Daoy (cell line): ENCODE measurements at regions not wholly inside any gene's neighbourhood (a gene's known extent, or its start where the extent isn't known, plus 50 kb on each side); places are given as distances from the start of the nearest gene placed in this dataset.
A peak's percentile ranks its signal among the peaks of the same experiment; 100 is the strongest.
"Not testable (repeated sequence)": the region's sequence is repeated elsewhere in the genome, so short reads cannot be mapped to it uniquely, and the experiment has no call there.

ENCODE experiments used
- DNase-seq: peaks from one replicate; pipeline ENCODE4 v3.0.0-alpha.2; 2015; ENCODE audit warnings: low read depth

- DNase-seq: peak; percentile 34
Observed at GRCh38 chr1:58251430-58252073, 295.0 kb downstream of the OMA1 start.

GRCh38 chr1:58250587-58250948, 296.0 kb downstream of the OMA1 start:
- DNase-seq: no peak

- DNase-seq: peak; percentile 53
Observed at GRCh38 chr1:58249737-58250586, 296.6 kb downstream of the OMA1 start.

GRCh38 chr1:58249388-58249736, 297.2 kb downstream of the OMA1 start:
- no peak for DNase-seq

- no peak for DNase-seq
Observed at GRCh38 chr1:58248791-58249190, 297.7 kb downstream of the OMA1 start.

DNA sequence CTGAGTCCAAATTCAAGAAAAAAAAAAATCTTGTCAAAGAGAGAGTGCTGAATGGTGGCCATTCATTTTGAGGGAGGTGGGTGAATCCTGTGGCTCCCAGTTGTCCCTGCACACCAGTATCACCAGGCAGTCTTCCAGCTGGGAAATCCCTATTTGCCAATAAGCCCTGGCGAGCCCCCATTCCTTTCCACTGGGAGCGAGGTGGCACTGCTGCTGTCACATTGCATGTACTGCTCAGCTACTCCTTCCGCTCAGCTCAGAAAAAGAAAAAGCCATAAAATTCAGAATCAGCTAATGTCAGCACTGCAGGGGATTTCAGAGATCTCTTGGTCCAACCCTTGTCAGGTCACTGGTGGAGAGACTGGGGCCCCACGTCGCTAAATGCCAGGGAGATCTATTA, 298.5 kb downstream of the OMA1 start:
- no peak for DNase-seq

GRCh38 chr1:58246549-58246948, 300.0 kb downstream of the OMA1 start:
- no peak for DNase-seq

DNA sequence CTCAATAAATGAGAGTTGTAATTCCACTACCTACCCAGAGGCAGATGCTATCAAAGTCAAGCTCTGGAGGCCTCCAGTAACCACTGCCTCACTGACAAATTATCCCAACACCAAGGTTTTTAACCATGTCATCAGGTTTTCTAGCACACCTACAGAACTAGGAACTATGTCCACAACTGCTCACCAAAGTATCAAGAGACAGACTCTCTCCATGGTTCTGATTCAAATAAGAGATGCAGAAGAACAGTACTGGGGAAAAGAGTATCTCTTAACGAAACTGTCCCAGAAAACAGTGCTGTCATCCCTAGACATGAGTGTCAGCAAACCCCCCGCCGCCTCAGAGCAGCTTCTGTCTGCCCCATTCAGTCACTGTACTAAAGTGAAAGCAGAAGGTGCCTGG, 301.7 kb downstream of the OMA1 start:
- no peak for DNase-seq

DNA sequence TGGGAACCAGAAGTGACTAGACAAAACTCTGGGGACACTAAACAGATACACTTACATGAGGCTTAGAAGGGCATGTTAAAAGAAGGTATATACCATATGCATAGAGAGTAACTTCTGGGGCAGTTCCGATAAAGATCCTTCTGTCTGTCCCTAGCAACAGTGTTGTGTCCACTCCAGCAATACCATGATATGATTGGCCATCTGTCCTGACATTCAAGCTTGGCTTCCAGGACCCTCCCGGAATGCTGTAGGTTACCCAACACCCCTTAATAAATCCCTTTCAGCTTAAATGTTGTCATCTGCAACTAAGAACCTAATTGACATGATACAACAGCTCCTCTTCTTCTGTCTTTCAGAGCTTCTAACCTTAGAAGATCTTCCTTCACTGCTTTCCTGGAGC, 307.7 kb downstream of the OMA1 start:
- DNase-seq: no peak

- DNase-seq: no peak
Observed at GRCh38 chr1:58233729-58234128, 312.8 kb downstream of the OMA1 start.

DNA sequence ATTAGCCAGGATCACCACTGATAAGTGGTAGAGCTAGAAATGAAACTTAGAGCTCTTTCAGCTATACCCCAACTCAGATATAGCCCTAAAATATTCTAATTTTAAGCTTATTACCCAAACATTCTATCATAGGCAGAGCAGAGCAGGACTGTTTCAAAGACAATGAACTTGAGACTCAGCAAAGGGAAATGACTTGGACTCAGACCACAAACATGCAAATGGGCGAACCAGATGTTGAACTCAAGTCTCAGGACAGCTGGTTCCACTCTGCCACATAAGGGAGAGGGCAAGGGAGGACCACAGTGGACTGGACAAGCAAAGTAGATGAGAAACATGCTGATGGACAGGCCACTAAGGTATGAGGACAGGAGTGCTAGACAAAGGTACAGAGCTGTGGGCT, 315.3 kb downstream of the OMA1 start:
- no peak for DNase-seq

DNA sequence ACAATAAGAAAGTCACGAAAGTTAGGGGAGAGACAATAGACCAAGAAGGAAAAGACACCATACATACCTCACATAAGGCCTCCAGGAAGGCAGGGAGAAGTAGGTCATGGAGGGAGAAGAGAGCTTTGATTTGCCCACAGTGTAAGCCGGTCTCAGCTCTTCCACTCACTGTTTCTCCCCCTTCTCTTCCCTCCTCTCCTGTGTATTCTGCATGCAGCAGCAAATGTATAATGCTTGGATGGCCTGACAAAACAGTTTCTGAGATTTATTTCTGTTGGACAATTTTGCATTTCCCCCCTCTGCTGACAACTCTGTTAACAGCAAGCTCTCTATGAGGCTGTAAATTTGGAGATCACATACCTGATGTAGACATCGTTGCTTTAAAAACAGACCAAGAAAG, 318.9 kb downstream of the OMA1 start:
- DNase-seq: no peak

- no peak for DNase-seq
Observed at GRCh38 chr1:58223522-58223921, 323.0 kb downstream of the OMA1 start.

GRCh38 chr1:58220836-58221472, 325.6 kb downstream of the OMA1 start:
- DNase-seq: no peak

- DNase-seq: not testable (repeated sequence)
Observed at GRCh38 chr1:58216169-58216568, 330.4 kb downstream of the OMA1 start.

DNA sequence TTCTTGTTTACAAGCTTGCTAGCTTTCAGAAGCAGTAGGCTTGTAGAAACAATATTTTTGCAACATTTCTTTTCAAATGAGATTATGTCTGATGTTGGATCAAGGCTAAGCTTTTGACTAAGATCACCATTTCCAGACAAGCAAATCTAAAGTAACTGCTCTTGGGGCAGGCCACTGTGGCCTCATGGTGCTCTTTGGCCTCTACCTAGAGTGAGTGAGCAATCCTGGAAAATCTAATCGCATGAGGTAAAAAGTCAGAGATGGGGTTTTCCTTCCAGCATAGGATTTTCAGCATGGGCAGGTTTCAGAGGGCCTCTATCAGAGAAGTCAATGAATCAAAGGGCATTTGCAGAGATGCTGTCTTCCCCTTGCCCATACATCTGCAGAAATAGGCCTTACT, 331.9 kb downstream of the OMA1 start:
- no peak for DNase-seq

DNA sequence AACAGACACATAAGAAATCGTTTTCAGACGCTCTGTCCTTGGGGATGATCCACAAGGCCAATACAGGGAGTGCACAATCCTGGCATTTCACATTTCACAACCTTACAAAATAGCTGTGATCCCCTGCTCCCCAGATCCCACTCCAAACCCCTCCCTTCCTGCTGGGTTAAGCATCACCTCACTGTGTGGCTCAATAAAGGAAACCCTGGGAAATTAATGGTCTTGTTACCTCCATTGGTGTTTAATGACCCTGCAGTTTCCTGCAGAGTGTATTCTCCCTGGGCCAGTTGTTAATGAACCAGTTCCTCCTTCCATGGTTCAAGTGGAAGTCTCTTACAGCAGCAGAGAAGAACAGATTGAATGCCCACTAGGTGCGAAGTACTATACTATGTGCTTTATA, 334.7 kb downstream of the OMA1 start:
- DNase-seq: no peak

- no peak for DNase-seq
Observed at GRCh38 chr1:58209575-58209974, 337.0 kb downstream of the OMA1 start.

DNA sequence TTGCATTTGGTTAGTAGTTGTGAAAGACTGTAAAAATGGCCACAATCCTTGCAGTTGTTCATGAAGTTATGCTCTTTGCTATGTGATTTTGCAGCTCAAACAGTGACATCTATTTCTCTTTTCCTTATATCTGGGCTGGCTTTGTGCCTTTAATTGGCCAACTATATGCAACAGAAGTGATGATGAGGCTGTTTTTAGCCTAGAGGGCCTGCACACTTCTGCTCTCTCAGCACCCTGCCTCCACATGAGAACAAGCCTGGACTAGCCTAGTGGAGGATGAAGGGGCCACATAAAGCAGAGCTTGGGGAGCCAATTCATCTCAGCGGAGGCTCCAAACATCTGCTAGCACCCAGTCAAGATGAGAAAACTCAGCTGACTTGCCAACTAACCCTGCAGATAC, 339.8 kb downstream of the OMA1 start:
- no peak for DNase-seq

GRCh38 chr1:58204284-58204683, 342.2 kb downstream of the OMA1 start:
- DNase-seq: no peak

GRCh38 chr1:58201492-58202106, 344.9 kb downstream of the OMA1 start:
- no peak for DNase-seq

DNA sequence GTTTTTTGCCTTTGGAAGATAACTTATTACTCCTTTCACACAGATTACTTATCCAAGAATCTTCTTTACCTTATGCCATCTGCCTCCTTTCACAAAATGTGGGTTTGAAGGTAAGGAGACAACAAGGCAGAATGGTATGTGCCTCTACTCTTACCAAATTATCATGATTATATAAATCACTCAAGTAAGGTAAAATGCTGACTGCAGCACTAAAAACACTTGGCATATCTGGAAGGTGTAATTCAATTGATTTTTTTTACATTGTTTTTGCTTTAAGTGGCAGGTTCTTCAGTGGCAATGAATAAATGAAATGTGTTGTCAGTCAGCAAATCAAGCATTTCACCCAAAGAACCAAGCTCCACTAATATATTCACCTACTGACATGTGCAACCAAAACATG, 346.1 kb downstream of the OMA1 start:
- no peak for DNase-seq

DNA sequence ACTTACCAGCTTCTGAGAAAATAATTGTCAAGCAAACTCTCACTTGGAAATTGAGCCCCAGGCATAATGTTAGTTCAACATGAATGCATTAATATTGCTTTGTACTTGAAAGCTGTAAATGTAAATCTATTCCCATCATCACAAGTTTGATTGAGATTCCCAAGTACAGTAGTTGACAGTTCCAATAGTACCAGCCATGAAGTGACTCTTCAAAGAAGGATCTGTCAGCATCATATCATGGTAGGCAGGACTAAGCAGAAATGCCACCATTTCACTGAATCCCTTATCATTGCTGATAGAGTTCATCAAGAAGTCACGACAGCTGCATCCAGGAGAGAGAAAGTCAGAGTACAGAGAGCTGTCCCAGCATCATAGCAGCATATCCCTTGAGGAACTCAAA, 348.7 kb downstream of the OMA1 start:
- no peak for DNase-seq
